Spleen (tissue), 11 donors: ENCODE measurements at regions not wholly inside any gene's neighbourhood (a gene's known extent, or its start where the extent isn't known, plus 50 kb on each side); places are given as distances from the start of the nearest gene placed in this dataset.

Source experiments
- DNase-seq: peaks from one replicate; pipeline ENCODE4 v3.0.0-alpha.2; 2020
- H3K27ac ChIP-seq, 8 donors: fragments of 200-600 bp; sonication (generic) in 7 of 8; 1 replicate in 4 of 8; 2 replicates in 4 of 8; pipeline versions ENCODE4 v1.5.0 to v1.8.0; 2016 to 2021; ENCODE audit warnings: inconsistent platforms in 4 of 8, mild to moderate bottlenecking in 4 of 8, moderate library complexity in 1 of 8
- H3K27me3 ChIP-seq, 7 donors: fragments of 200-600 bp; sonication (generic) in 6 of 7; replicated peaks in 1 of 7; 1 replicate in 4 of 7; 2 replicates in 3 of 7; pipeline versions ENCODE4 v1.5.0 to v1.8.0; 2016 to 2021; ENCODE audit warnings: inconsistent platforms in 3 of 7, mild to moderate bottlenecking in 1 of 7
- H3K36me3 ChIP-seq, 6 donors: fragments of 200-600 bp; sonication (generic) in 5 of 6; 1 replicate in 4 of 6; 2 replicates in 2 of 6; pipeline versions ENCODE4 v1.5.0 to v1.8.0; 2016 to 2021; ENCODE audit warnings: inconsistent platforms in 2 of 6
- H3K4me1 ChIP-seq, 6 donors: fragments of 200-600 bp; sonication (generic) in 5 of 6; 1 replicate in 3 of 6; 2 replicates in 3 of 6; pipeline versions ENCODE4 v1.5.0 to v1.8.0; 2016 to 2021; ENCODE audit warnings: inconsistent platforms in 3 of 6
- H3K4me3 ChIP-seq, 8 donors: fragments of 200-600 bp; sonication (generic) in 7 of 8; 1 replicate in 4 of 8; 2 replicates in 4 of 8; pipeline versions ENCODE4 v1.5.0 to v1.8.0; 2016 to 2021; ENCODE audit warnings: inconsistent platforms in 4 of 8, mild to moderate bottlenecking in 4 of 8, moderate library complexity in 2 of 8
- H3K9me3 ChIP-seq, 8 donors: fragments of 200-600 bp; sonication (generic) in 7 of 8; 1 replicate in 4 of 8; 2 replicates in 4 of 8; pipeline versions ENCODE4 v1.5.0 to v1.8.0; 2016 to 2021; ENCODE audit warnings: inconsistent platforms in 4 of 8
- POLR2A ChIP-seq, 3 donors: fragments of 450-650 bp; IDR thresholded peaks; one replicate each; pipeline ENCODE4 v1.5.1; 2017; ENCODE audit warnings: antibody characterized with exemption in 3 of 3, mild to moderate bottlenecking in 1 of 3
- POLR2AphosphoS5 ChIP-seq, 3 donors: sonication (generic); formaldehyde crosslinking; IDR thresholded peaks; one replicate each; pipeline ENCODE4 v1.5.1; 2017; ENCODE audit warnings: antibody characterized with exemption in 3 of 3
- WGBS, 5 donors: extraction: QIAGEN DNeasy Blood & Tissue Kit in 3 of 5; methylation state at CpG; one replicate each; pipeline versions ENCODE4 v1.1.5 to v1.1.7; 2013 to 2018; 5-methylcytosine and 5-hydroxymethylcytosine counted together
- intact Hi-C: fragments of 100-400 bp; cut with DNase I; formaldehyde crosslinking; loops from one replicate; pipeline ENCODE4 v1.15.0; 2023; ENCODE audit warnings: low total_unique reads
- TF ChIP-seq, protein P1 (sequence below), 11 experiments: fragments of 200-600 bp in 7 of 11; fragments of 450-650 bp in 4 of 11; sonication (generic) in 4 of 11; IDR thresholded peaks in 8 of 11; conservative IDR thresholded peaks in 3 of 11; 1 replicate in 7 of 11; 2 replicates in 4 of 11; pipeline versions ENCODE4 v1.4.0 to v1.8.0; 2016 to 2021; ENCODE audit warnings: antibody characterized with exemption in 11 of 11, inconsistent platforms in 4 of 11, mild to moderate bottlenecking in 1 of 11
- donor health status: healthy with polysubstance abuse.
- donor health status: DM: no; HTN: no; CAD: no; lungs with moderate emphysema.
- donor health status: DM: no; HTN: no; CAD: no.
- donor health status: Bipolar disorder and iron deficiency.
- donor health status: healthy.
- donor health status: DM: no; HTN: no; CAD: no.
- donor health status: DM: yes; HTN: yes; CAD: no.

DNA sequence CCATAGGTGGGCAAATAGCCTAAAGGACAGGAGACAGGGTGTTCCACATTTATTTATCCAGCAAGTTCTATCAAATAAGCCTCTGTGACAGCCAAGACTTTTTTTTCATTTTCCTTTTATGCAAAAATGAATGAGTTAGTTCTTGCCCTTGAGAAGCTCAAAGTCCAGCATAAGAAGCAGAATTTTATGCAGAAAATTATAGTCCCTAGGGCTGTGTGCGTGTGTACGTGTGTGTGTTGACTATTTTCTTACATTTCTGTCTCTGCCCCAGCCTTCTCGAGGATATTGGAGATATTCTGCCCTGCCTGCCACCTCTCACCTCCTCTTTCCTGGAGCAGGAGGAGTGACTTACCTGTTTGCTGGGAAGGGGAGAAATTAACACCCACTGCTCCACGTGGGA, 221.9 kb downstream of the SREK1 start:
- 63 to 77% (median 71%) methylated on average over 4 of the region's 4 CpGs for WGBS, 5 donors
- intact Hi-C loops: no loop called here
- Histone ChIP-seq H3K4me1 (no peaks in the 10 kb centered on the region), H3K27ac (no peak overlapping the region), H3K4me3 (no peak overlapping the region), H3K9me3 (no peaks in the 10 kb centered on the region), H3K27me3 (no peaks in the 10 kb centered on the region), H3K36me3 (no peaks in the 10 kb centered on the region)
- DNase-seq: no peak
- TF ChIP-seq POLR2AphosphoS5 (IDR thresholded peaks at IDR 0.05) (no peak), POLR2A (IDR thresholded peaks at IDR 0.05) (no peak)
- TF ChIP-seq, protein P1, sequence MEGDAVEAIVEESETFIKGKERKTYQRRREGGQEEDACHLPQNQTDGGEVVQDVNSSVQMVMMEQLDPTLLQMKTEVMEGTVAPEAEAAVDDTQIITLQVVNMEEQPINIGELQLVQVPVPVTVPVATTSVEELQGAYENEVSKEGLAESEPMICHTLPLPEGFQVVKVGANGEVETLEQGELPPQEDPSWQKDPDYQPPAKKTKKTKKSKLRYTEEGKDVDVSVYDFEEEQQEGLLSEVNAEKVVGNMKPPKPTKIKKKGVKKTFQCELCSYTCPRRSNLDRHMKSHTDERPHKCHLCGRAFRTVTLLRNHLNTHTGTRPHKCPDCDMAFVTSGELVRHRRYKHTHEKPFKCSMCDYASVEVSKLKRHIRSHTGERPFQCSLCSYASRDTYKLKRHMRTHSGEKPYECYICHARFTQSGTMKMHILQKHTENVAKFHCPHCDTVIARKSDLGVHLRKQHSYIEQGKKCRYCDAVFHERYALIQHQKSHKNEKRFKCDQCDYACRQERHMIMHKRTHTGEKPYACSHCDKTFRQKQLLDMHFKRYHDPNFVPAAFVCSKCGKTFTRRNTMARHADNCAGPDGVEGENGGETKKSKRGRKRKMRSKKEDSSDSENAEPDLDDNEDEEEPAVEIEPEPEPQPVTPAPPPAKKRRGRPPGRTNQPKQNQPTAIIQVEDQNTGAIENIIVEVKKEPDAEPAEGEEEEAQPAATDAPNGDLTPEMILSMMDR (IDR thresholded peaks at IDR 0.05 in 8 of 11, conservative IDR thresholded peaks at IDR 0.05 in 3 of 11): no peak

DNA sequence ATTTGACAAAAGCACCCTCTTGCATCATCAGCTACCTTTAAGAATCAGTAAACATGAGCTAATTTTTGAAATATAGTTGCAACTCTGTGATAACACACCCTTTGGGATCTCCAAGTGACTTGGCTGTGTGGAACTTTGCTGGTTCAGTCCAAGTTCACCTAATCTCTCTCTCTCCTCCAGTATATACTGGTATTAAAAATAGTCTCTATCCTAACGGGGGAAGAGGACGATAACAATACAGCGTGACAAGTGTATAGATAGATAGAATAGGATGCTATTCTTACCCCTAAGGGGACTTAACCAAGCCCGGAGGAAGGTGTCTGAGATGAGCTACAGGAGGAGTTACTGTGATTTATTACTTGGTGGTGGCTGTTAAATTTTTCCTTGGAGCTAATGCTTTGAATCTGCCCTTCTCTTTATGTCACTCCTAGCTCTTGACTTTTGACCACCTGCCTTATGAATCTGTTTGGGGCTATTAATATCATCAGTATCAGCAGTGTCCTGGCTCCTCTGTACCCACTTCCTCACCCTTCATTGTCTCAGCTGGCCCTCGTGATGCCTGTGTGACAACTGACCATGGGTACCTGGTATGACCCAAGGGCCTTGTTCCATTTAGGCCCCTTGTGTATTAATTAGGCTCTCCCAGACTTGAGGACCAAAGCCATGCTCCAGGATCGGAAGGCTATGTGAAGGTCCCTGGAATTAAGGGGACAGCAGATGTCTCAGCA, 223.9 kb downstream of the SREK1 start:
- intact Hi-C loops: no loop called here
- no peaks in the 10 kb centered on the region for H3K4me1 ChIP-seq
- H3K27ac ChIP-seq: no peak overlapping the region
- WGBS, 5 donors: 80 to 93% (median 83%) methylated on average over 6 of the region's 6 CpGs
- no peaks in the 10 kb centered on the region for H3K27me3 ChIP-seq
- H3K36me3 ChIP-seq: no peaks in the 10 kb centered on the region
- TF ChIP-seq, protein P1 (IDR thresholded peaks at IDR 0.05 in 8 of 11, conservative IDR thresholded peaks at IDR 0.05 in 3 of 11): no peak
- TF ChIP-seq POLR2AphosphoS5 (IDR thresholded peaks at IDR 0.05): no peak
- TF ChIP-seq POLR2A (IDR thresholded peaks at IDR 0.05): no peak
- H3K4me3 ChIP-seq: no peak overlapping the region
- no peaks in the 10 kb centered on the region for H3K9me3 ChIP-seq
- no peak for DNase-seq

DNA sequence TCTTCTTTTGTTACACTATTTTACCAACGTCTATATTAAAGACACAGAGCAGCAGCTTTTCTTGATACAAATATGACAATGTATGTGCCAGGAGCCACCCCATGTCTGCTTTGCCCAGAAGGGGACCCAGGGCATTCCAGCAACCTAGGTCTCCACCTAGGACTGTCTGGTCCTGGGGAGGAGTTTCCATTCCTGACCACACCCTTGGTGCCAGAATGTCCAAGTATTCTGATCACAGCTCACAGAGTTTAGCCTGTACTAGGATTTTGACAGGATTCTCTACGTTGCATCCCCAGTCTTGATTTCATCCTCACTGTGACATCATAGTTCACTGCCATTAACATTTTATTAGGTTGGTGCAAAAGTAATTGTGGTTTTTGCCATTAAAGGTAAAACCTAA, 224.7 kb downstream of the SREK1 start:
- Histone ChIP-seq H3K36me3 (no peaks in the 10 kb centered on the region), H3K27ac (no peak overlapping the region), H3K27me3 (no peaks in the 10 kb centered on the region), H3K4me1 (no peaks in the 10 kb centered on the region), H3K4me3 (no peak overlapping the region), H3K9me3 (no peaks in the 10 kb centered on the region)
- WGBS, 5 donors: 56 to 92% (median 68%) methylated on average over 2 of the region's 2 CpGs
- TF ChIP-seq POLR2A (IDR thresholded peaks at IDR 0.05) (no peak), POLR2AphosphoS5 (IDR thresholded peaks at IDR 0.05) (no peak)
- TF ChIP-seq, protein P1 (IDR thresholded peaks at IDR 0.05 in 8 of 11, conservative IDR thresholded peaks at IDR 0.05 in 3 of 11): no peak
- intact Hi-C loops: no loop called here
- no peak for DNase-seq

DNA sequence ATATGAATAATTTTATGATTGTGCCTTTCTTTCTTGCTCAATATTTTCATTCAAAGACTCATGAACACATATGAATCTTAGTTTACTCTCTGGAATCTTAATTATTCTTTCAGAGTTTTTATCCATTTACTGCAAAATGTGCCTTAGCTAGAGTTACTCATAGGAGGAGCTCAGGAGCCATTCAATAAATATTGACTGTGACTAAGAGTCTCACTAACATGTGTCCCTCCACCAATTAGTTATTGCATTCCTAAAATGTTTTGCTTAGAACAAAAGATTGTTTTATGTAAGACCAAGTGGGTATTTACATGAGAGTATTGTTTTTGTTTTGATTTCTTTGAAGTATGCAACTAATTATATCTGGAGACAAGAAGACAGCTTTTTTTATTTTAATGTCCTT, 218.4 kb upstream of the MAST4 start:
- Histone ChIP-seq H3K27me3 (peaks cover 0 to 17% (median 0%) of the 10 kb centered on the region in 7 donors), H3K9me3 (peaks cover 0 to 29% (median 12%) of the 10 kb centered on the region in 8 donors), H3K36me3 (no peaks in the 10 kb centered on the region), H3K27ac (no peak overlapping the region), H3K4me3 (no peak overlapping the region), H3K4me1 (no peaks in the 10 kb centered on the region)
- DNase-seq: no peak
- TF ChIP-seq POLR2A (IDR thresholded peaks at IDR 0.05) (no peak), POLR2AphosphoS5 (IDR thresholded peaks at IDR 0.05) (no peak)
- TF ChIP-seq, protein P1 (IDR thresholded peaks at IDR 0.05 in 8 of 11, conservative IDR thresholded peaks at IDR 0.05 in 3 of 11): no peak
- intact Hi-C loops: no loop called here
